NCI-H748 (cell line): ENCODE measurements at regions not wholly inside any gene's neighbourhood (a gene's known extent, or its start where the extent isn't known, plus 50 kb on each side); places are given as distances from the start of the nearest gene placed in this dataset.
"Not testable (repeated sequence)": the region's sequence is repeated elsewhere in the genome, so short reads cannot be mapped to it uniquely, and the experiment has no call there.

ENCODE experiments used
- DNase-seq: peaks from one replicate; lab custom pipeline; 2025; ENCODE audit not compliant: unreplicated experiment; lab: John Stamatoyannopoulos, UW

DNA sequence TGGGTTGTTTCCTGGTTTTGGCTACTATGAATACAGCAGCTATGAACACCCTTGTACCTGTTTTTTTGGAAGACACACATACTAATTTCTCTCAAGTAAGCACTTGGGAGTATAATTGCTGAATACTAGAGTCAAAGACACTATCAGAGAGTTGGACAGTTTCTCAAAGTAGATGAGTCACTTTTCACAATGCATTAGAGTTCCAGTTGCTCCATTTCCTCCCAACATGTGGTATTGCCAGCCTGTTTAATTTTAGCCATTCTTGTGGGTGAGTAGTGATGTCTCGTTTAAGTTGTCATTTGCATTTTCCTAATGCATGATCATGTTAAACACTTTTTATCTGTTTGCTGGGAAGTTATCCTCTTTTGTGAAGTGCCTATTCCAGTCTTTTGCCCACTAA is 81.6 kb upstream of the GDNF start:
- DNase-seq = no peak

DNA sequence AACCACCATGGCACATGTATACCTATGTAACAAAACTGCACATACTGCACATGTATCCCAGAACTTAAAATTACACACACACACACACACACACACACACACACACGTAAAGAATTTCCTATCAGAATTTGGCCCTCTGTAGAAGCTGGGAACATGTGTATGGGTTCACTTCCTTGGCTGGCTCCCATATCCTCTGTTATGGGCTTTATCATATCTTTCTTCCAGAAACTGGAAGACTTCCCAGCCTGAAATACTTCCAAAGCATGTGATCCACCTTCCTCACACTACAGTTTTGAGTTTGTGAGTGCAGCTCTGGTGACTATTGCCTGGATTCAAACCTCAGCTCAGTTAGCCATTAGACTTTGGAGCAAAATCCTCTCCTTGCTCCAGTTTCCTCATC is 78.6 kb upstream of the GDNF start:
- no peak for DNase-seq

DNA sequence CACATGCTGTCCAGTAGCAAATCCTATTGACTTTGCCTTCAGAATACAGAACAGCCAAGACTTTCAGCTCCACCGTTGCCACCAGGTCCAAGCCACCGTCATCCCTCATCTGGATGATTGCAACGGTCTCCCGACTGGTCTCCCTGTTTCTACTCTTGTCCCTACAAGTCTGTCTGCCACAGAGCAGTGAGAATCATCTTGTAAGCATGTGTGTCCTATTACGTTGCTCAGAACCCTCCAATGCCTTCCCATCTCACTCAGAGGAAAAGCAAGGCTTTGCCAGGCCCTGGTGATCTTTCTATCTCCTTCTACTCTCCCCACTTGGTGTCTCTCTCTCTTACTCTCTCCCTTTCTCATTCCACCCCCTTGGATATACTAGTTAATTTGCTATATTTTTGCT is 76.7 kb upstream of the GDNF start:
- DNase-seq = no peak

DNA sequence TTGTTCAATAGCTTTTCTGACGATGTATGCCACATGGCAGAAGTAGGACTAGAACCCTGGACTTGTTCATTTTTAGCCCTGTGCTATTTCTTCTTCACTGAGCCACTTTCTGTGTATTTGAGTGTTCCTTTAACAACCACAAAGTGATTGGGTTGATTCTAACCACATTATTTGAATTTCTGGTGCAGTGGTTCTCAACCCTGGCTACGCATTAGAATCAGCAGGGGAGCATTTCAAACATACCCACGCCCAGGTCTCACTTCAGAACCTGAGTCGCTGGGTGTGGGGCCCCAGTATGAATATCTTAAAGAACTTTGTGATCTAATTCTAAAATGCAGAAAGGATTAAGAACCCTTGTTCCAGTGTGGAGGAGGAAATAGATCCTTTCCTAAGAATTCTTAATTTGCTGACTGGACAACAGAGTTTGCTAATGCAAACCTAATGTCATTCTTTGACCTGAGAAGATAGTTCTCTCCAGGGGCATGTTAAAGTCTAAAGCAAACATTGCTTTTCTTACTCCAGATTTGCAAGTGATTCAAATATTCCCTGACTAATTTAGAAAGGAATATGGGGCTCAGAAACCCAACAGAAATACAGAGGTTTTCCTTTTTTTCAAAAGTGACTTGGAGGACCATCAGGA is 75.4 kb upstream of the GDNF start:
- DNase-seq = no peak

DNA sequence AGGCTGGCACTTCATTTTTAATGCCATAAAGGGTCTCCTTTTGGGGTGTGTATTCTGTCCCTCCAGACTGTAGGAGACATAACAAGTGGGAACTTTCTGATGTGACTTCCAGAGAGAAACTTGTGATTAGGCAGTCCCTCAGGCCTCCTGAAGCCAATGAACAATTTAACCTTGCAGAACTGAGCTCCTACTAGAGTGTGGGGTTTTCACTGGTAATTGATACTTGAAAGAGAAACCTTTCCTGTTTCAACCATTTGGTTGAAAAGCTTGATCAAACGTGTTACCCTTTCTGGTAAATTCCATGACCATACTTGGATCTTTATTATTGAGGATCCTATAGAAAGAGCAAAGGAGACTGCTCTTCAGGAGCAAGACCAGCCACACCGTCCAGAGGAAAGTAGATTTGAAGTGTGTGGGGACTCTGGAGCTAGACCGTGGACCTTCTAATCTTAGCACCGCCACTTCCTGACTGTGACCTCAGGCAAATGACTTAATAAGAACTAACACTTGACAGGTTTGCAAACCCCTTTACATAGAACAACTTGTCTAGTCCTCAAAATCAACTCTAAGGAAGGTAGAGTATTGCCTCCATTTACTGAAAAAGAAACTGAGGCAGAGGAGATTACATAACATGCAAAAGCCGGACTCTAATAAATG is 69.9 kb upstream of the GDNF start:
- DNase-seq = not testable (repeated sequence)

DNA sequence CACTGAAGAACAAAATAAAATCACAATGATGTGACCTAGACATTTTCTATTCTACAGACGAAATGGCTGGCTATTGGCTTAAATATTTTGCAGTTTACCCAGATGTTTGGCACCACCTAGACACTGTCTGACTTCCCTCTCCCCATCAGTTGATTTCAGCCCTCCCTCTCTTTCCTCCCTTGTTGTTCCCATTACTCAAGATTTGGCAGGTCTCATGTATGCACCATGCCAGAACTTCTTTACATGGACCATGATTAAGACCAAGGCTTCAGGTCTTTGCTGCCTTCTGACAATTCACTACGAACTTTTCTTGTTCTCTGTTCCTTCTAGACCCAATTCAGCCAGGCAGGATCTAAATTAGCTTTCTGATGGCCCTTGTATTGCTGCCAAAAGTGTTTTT is 66.6 kb upstream of the GDNF start:
- no peak for DNase-seq

DNA sequence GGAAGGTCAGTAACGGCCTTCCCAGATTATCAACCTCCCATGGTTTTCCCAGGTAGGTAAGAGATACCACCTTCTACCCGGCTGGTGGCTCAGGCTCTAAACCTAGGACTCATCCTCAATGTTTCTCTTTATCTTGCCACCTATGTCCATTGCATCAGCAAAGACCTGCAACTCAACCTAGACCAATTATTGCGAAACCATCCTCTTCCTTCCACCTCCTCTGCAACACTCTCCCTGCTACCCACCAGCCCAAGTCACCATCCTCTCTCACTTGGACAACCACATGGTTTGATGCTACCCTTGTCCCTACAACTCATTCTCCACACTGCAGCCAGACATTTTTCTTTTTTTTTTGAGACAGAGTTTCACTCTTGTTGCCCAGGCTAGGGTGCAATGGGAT is 65.4 kb upstream of the GDNF start:
- no peak for DNase-seq

DNA sequence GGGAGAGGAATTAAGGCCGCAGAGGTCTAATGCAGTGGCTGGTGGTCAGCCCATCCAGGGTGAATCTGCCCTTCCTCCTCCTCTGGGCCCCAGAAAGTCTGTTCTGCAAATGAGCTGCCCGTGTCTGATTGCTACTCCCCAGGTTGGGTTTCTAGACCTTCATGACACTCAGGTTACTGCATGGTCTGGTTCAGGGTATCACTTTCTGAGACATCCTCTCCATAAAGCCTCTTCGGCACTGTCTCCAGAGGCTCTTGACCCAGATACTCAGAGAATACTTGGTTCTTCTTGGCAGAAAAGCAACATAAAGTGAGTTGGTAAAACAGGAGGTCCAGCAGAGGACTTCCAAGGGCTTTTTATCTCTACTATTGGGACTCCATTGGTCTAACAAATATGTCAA is 62.5 kb upstream of the GDNF start:
- no peak for DNase-seq

DNA sequence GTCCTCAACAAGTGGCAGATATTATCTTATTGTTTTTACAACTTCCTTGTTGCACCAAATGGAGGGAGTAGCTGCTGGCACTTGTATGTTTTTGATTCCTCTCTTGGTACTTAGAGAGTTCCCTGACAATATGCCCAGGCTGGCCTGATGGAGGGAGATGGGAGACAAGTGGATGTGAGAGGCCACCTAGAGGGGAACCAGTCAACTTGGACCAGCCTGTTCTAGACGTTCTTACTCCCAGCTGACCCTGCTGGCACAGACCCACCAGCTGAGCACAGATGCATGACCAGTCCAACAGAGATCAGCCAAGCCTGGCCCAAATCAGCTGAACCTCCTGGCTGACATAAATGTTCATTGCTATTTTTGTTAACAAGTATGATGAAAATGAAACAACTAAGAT is 60.9 kb upstream of the GDNF start:
- DNase-seq = no peak

DNA sequence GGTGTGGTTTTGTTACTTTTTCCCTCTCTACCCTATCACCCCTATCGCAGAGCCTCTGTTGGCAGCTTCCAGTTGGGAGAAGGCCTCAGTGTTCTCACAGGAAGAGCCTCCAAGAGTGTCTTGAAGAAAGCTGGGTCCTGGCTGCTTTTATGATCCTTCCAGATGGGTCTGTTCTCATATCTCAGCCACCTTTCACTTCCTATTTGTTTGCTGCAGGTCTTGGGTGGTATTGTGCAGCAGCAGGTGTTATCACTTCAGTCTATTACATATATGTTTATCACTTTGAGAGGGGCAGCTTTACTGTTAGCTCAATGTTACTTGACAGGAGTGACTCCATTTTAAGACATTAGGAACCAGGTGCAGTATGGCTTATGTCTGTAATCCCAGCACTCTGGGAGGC is 59.2 kb upstream of the GDNF start:
- no peak for DNase-seq

DNA sequence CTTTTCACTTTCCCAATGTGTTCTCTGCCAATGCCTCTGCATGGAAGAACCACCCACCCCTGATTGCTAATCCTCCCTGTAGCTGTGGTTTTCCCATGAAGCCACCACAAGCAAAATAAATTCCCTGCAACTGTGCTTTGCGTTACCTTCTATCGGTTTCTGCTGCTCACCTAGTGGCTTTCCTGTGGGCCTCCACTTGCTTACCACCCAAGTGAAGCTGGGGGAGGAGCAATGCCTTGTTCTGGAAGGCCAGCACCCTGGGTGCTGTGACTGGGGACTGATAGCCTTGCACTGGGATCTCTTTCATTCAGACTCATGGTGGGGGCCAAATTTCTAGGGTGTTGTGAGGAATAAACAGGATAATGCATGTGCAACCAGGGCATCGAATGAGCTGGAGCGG is 56.3 kb upstream of the GDNF start:
- DNase-seq = no peak

DNA sequence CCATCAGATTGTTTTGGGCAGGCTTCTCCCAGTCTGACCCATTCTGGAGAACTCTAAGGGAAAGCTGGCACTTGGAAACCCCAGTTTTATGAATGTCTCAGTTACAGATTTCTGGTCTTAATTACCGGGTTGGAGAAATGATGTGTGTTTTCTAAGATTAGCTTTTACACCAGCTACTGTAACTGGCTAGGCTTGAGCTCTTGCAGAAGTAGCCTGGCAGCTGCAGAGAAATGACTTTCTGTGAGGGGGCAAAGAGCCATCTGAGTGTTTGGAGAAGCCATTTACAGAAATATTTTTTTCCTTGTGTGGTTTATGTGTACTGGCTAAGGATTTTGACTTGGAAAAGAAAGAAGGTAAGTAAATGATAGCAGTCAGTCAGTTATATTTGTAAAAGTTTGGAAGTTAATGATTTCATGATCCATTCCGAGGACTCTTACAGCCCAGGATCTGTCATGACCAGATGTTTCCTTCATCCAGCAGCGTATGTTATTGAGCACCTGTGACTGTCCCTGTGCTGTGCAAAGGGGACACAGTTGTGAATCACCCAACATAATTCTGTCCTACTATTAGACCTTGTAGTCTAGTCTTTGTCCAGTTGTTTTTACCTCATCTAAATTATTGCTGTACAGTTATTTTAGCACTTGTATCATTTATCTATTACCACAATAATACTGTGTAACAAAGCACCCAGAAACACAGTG is 53.7 kb upstream of the GDNF start:
- no peak for DNase-seq

DNA sequence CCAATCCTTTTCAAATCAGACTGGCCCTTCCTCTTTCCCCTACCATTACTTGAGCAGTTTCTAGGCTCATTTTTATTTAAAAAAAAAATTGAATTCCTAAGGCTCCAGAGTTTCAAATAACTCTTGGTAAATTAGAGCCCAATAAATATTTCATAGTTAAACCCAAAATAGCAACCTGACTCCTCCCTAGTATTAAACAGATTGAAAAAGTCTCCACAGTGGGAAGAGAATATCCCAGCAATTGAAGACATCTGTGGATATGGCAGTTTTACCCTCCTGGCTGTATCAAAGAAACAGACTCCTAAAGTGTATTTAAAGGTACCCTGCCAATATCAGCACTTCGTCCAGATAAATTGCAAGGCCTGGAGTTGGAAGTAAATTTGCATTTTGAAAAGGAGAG is 52.7 kb upstream of the GDNF start:
- DNase-seq = no peak

DNA sequence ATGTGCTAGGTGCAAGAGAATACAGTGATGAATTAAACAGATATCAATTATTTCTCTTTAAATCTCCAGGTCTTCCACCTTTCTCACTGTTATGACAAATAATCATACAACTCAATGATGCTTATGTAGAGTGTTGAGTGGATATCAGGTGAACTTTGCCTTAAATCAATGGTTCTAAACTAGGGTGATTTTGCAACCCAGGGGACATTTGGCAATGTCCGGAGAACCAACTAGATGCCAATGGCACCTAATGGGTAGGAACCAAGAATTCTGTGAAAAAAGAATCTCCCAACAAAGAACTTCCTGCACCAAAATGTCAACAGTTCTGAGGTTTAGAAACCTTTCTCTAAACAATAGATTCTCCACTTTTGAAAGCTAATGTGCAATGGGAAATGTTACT is 52.0 kb upstream of the GDNF start:
- DNase-seq = no peak

DNA sequence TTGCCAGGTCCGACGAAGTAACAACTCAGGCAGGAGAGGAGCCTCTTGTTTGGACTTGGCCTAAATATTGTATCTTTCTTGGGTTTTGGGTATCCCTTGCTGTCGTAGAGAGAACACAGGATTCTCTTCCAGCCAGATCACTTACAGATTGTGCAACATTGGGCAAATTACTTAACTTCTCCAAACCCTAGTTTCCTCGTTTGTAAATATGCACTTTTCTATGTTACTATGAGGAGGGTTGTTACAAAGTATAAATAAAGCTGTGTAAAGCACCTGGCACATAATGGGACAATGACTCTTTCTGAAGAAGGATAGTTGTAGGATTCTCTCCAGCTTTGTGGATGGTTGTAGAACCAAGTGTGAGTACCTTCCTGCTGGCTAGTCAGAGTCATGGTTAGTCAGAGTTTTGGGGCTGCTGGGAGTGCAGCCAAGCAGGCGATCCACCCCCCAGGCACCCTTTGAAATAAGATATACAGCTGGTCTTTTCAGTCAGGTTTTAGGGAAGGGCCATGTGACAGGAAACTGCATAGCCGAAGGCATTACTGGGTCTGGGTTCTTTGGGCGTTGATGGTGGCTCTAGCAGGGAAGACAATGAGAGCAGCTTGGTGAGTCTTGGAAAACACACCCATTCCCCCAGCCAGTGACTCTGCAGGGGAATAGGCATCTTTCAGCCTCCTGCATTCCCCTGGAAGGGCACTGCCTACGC is 49.9 kb upstream of the GDNF start:
- no peak for DNase-seq
